Fibroblast of skin of right biceps (primary cell): ENCODE measurements at regions not wholly inside any gene's neighbourhood (a gene's known extent, or its start where the extent isn't known, plus 50 kb on each side); places are given as distances from the start of the nearest gene placed in this dataset.

ENCODE experiments used
- DNase-seq: peaks from one replicate; pipeline ENCODE4 v3.0.0-alpha.2; 2013

GRCh38 chr18:68462148-68462547 is 252.8 kb downstream of the TMX3 start:
- DNase-seq = no peak

GRCh38 chr18:68461481-68462018 is 253.4 kb downstream of the TMX3 start:
- no peak for DNase-seq

- DNase-seq = no peak
Measured at GRCh38 chr18:68459968-68460367, 254.9 kb downstream of the TMX3 start.

GRCh38 chr18:68456985-68457384 is 257.9 kb downstream of the TMX3 start:
- DNase-seq = no peak

GRCh38 chr18:68455229-68455603 is 259.7 kb downstream of the TMX3 start:
- no peak for DNase-seq

GRCh38 chr18:68454511-68455228 is 260.2 kb downstream of the TMX3 start:
- peak; percentile 83 for DNase-seq

GRCh38 chr18:68449292-68449691 is 265.6 kb downstream of the TMX3 start:
- DNase-seq = peak; percentile 89

GRCh38 chr18:68448736-68449135 is 266.2 kb downstream of the TMX3 start:
- DNase-seq = peak; percentile 89

GRCh38 chr18:68447286-68447685 is 267.6 kb downstream of the TMX3 start:
- peak; percentile 77 for DNase-seq

GRCh38 chr18:68445668-68446426 is 269.1 kb downstream of the TMX3 start:
- no peak for DNase-seq

- no peak for DNase-seq
Measured at GRCh38 chr18:68445136-68445535, 269.8 kb downstream of the TMX3 start.

- no peak for DNase-seq
Measured at GRCh38 chr18:68441241-68441640, 273.7 kb downstream of the TMX3 start.

- no peak for DNase-seq
Measured at GRCh38 chr18:68440433-68440832, 274.5 kb downstream of the TMX3 start.

- no peak for DNase-seq
Measured at GRCh38 chr18:68439642-68440041, 275.3 kb downstream of the TMX3 start.

GRCh38 chr18:68438983-68439382 is 275.9 kb downstream of the TMX3 start:
- peak; percentile 92 for DNase-seq

- DNase-seq = no peak
Measured at GRCh38 chr18:68438536-68438935, 276.4 kb downstream of the TMX3 start.

GRCh38 chr18:68436485-68436884 is 278.4 kb downstream of the TMX3 start:
- DNase-seq = peak; percentile 46

- DNase-seq = peak; percentile 49
Measured at GRCh38 chr18:68435581-68435980, 279.3 kb downstream of the TMX3 start.

- DNase-seq = no peak
Measured at GRCh38 chr18:68431922-68432198, 283.0 kb downstream of the TMX3 start.

- peak; percentile 77 for DNase-seq
Measured at GRCh38 chr18:68431111-68431921, 283.6 kb downstream of the TMX3 start.

- DNase-seq = peak; percentile 63
Measured at GRCh38 chr18:68429841-68430240, 285.1 kb downstream of the TMX3 start.

GRCh38 chr18:68429111-68429510 is 285.8 kb downstream of the TMX3 start:
- DNase-seq = no peak

GRCh38 chr18:68428661-68429060 is 286.2 kb downstream of the TMX3 start:
- DNase-seq = no peak
